Stimulated activated CD4-positive, alpha-beta T cell treated with anti-CD3 and anti-CD28 coated beads, Interleukin-1b, Interleukin-23, amount 100 ng/mL, for 48 hours (primary cell): ENCODE measurements at regions not wholly inside any gene's neighbourhood (a gene's known extent, or its start where the extent isn't known, plus 50 kb on each side); places are given as distances from the start of the nearest gene placed in this dataset.

ENCODE experiments used
- DNase-seq: peaks from one replicate; pipeline ENCODE4 v3.0.0-alpha.2; 2020

GRCh38 chr1:173424782-173425407 lies 52.2 kb upstream of the PRDX6 start:
- no peak for DNase-seq

- no peak for DNase-seq
Observed at GRCh38 chr1:173426057-173426456, 51.1 kb upstream of the PRDX6 start.

- DNase-seq, result no peak
Observed at GRCh38 chr1:173427146-173428054, 49.7 kb upstream of the PRDX6 start.
